AG04449 (cell line): ENCODE measurements at regions not wholly inside any gene's neighbourhood (a gene's known extent, or its start where the extent isn't known, plus 50 kb on each side); places are given as distances from the start of the nearest gene placed in this dataset.

Experiments
- CTCF ChIA-PET: fragments of 350-600 bp; formaldehyde crosslinking; extraction: SDS; loops from one replicate; lab custom pipeline; 2021; ENCODE audit warnings: antibody characterized with exemption; lab: Yijun Ruan, JAX
- POLR2A ChIA-PET: fragments of 400-600, 350-600 bp; formaldehyde crosslinking; extraction: SDS; loops from one replicate; lab custom pipeline; 2020; ENCODE audit warnings: antibody characterized with exemption, inconsistent platforms; lab: Yijun Ruan, JAX
- DNase-seq: peaks from one replicate; pipeline ENCODE4 v3.0.0-alpha.2; 2010; ENCODE audit warnings: low read depth, low spot score
- H3K4me3 ChIP-seq: 2 replicates; pipeline ENCODE4 v1.5.1; 2011; ENCODE audit warnings: low read depth, mild to moderate bottlenecking, control low read depth, low read length
- CTCF ChIP-seq: IDR thresholded peaks from one replicate; pipeline ENCODE4 v1.5.1; 2011; ENCODE audit warnings: mild to moderate bottlenecking, moderate library complexity, low read length, control low read depth, inconsistent platforms; ENCODE audit not compliant: insufficient read depth; ENCODE audit errors: missing control alignments

GRCh38 chr11:94676814-94677213, 91.3 kb upstream of the AMOTL1 start:
- POLR2A ChIA-PET, result no interaction called here
- H3K4me3 ChIP-seq, result no peak overlapping the region
- TF ChIP-seq CTCF, result no peak
- CTCF ChIA-PET, result interaction anchor here (1.8 kb wide), 1 partner anchor 21 kb away, joined by 3 read pairs; no protein-coding TSS in a partner anchor
- no peak for DNase-seq

- POLR2A ChIA-PET, result no interaction called here
Observed at GRCh38 chr11:94678236-94678635, 89.9 kb upstream of the AMOTL1 start.

GRCh38 chr11:94678901-94679300, 89.3 kb upstream of the AMOTL1 start:
- no peak for TF ChIP-seq CTCF
- CTCF ChIA-PET, result interaction anchor here (0.9 to 1.6 kb wide), 3 partner anchors 16 to 55 kb away, joined by 4 to 6 read pairs (median 4); no protein-coding TSS in a partner anchor
- H3K4me3 ChIP-seq, result no peak overlapping the region
- POLR2A ChIA-PET, result no interaction called here
- DNase-seq, result no peak

More at GRCh38 chr11:94678236-94678635, 89.9 kb upstream of the AMOTL1 start:
- H3K4me3 ChIP-seq, result no peak overlapping the region
- no peak for TF ChIP-seq CTCF
- DNase-seq, result no peak
- CTCF ChIA-PET, result interaction anchor here (0.9 to 1.6 kb wide), 3 partner anchors 17 to 55 kb away, joined by 4 to 6 read pairs (median 4); no protein-coding TSS in a partner anchor

- DNase-seq, result no peak
- TF ChIP-seq CTCF, result no peak
- CTCF ChIA-PET, result interaction anchor here (1.2 kb wide), 1 partner anchor 9 kb away, joined by 3 read pairs; no protein-coding TSS in a partner anchor
- H3K4me3 ChIP-seq, result no peak overlapping the region
- POLR2A ChIA-PET, result no interaction called here
Observed at GRCh38 chr11:94680426-94680825, 87.7 kb upstream of the AMOTL1 start.

GRCh38 chr11:94681140-94681539, 87.0 kb upstream of the AMOTL1 start:
- DNase-seq, result no peak
- ChIA-PET CTCF (no interaction called here), POLR2A (no interaction called here)
- H3K4me3 ChIP-seq, result no peak overlapping the region
- no peak for TF ChIP-seq CTCF

GRCh38 chr11:94681852-94682251, 86.3 kb upstream of the AMOTL1 start:
- DNase-seq, result no peak
- H3K4me3 ChIP-seq, result no peak overlapping the region
- POLR2A ChIA-PET, result no interaction called here
- CTCF ChIA-PET, result interaction anchor here (0.9 kb wide), 1 partner anchor 13 kb away, joined by 3 read pairs; no protein-coding TSS in a partner anchor
- TF ChIP-seq CTCF, result no peak
